ENCODE measurements at regions not wholly inside any gene's neighbourhood (a gene's known extent, or its start where the extent isn't known, plus 50 kb on each side); places are given as distances from the start of the nearest gene placed in this dataset.

DNA sequence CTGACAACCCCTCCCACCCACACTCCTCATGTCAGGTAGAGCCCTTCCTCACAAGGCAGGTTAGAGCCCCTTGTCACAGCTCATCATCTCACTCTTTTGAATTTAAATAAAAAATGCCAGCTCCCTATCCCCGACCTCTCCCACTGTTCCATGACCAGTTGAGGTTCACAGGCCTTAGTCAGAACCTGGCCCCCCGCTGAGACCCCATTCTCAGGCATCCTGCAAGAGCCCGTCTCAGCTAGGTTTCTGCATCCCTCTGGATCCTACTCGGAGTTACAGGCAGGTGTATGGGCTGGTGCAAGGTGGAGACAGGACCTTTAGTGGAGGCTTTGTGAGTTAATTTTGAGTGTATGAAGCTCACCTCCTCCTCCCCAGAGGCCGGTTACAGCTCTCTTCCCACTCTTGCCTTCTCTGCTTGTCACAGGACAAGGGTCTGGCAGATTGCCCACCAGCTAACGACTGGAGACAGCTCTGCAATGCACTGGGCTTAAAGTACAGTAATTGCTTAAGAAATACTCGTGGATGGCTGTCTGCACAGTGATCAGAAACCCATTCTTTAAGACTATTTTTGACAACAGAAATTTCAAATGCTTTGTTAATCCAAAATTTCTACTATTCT, 394.9 kb upstream of the DPP6 start:
- TF ChIP-seq, protein P1, sequence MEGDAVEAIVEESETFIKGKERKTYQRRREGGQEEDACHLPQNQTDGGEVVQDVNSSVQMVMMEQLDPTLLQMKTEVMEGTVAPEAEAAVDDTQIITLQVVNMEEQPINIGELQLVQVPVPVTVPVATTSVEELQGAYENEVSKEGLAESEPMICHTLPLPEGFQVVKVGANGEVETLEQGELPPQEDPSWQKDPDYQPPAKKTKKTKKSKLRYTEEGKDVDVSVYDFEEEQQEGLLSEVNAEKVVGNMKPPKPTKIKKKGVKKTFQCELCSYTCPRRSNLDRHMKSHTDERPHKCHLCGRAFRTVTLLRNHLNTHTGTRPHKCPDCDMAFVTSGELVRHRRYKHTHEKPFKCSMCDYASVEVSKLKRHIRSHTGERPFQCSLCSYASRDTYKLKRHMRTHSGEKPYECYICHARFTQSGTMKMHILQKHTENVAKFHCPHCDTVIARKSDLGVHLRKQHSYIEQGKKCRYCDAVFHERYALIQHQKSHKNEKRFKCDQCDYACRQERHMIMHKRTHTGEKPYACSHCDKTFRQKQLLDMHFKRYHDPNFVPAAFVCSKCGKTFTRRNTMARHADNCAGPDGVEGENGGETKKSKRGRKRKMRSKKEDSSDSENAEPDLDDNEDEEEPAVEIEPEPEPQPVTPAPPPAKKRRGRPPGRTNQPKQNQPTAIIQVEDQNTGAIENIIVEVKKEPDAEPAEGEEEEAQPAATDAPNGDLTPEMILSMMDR (conservative IDR thresholded peaks at IDR 0.05; ENCODE audit: low read depth, low read length): no peak
- no peak for TF ChIP-seq EZH2 (IDR thresholded peaks at IDR 0.05; ENCODE audit: borderline replicate concordance, low read depth, low read length, poor library complexity, severe bottlenecking)

All from A673 (cell line).